ENCODE measurements at regions not wholly inside any gene's neighbourhood (a gene's known extent, or its start where the extent isn't known, plus 50 kb on each side); places are given as distances from the start of the nearest gene placed in this dataset.

GRCh38 chr6:40844246-40844645, 194.8 kb downstream of the UNC5CL start:
- no peaks in the 10 kb centered on the region for H3K4me1 ChIP-seq (replicated peaks; ENCODE audit: insufficient read depth)
- H3K36me3 ChIP-seq (ENCODE audit: low read depth) = no peaks in the 10 kb centered on the region
- POLR2A ChIA-PET (ENCODE audit: unreplicated experiment) = no interaction called here
- H3K4me3 ChIP-seq = no peak overlapping the region
- peaks cover 46% of the 10 kb centered on the region for H3K27me3 ChIP-seq (ENCODE audit: insufficient read depth, low read depth)
- no peak overlapping the region for H3K4me2 ChIP-seq
- no TSS peak for BruUV-seq (replicated peaks)
- no peak overlapping the region for H2AFZ ChIP-seq
- H3K27ac ChIP-seq = no peak overlapping the region
- no peak for DNase-seq
- H4K20me1 ChIP-seq (ENCODE audit: insufficient read depth) = no peaks in the 10 kb centered on the region
- no peak for TF ChIP-seq EZH2 (IDR thresholded peaks at IDR 0.05; ENCODE audit: low read depth)
- TF ChIP-seq, protein P1, sequence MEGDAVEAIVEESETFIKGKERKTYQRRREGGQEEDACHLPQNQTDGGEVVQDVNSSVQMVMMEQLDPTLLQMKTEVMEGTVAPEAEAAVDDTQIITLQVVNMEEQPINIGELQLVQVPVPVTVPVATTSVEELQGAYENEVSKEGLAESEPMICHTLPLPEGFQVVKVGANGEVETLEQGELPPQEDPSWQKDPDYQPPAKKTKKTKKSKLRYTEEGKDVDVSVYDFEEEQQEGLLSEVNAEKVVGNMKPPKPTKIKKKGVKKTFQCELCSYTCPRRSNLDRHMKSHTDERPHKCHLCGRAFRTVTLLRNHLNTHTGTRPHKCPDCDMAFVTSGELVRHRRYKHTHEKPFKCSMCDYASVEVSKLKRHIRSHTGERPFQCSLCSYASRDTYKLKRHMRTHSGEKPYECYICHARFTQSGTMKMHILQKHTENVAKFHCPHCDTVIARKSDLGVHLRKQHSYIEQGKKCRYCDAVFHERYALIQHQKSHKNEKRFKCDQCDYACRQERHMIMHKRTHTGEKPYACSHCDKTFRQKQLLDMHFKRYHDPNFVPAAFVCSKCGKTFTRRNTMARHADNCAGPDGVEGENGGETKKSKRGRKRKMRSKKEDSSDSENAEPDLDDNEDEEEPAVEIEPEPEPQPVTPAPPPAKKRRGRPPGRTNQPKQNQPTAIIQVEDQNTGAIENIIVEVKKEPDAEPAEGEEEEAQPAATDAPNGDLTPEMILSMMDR (conservative IDR thresholded peaks at IDR 0.05) = no peak
- no peaks in the 10 kb centered on the region for H3F3A ChIP-seq (ENCODE audit: insufficient read depth, low read depth)
- CTCF ChIA-PET = no interaction called here
- no peaks in the 10 kb centered on the region for H3K9me3 ChIP-seq (ENCODE audit: insufficient read depth, low read depth)
- no peaks in the 10 kb centered on the region for H3K9me2 ChIP-seq (ENCODE audit: insufficient read depth)
- intact Hi-C loops (cut with micrococcal nuclease; ENCODE audit: unreplicated experiment) = no loop called here
- H3K79me2 ChIP-seq (ENCODE audit: low read depth) = no peaks in the 10 kb centered on the region

GRCh38 chr6:40841721-40842120, 197.3 kb downstream of the UNC5CL start:
- no peak for DNase-seq
- no peak overlapping the region for H3K27ac ChIP-seq
- peaks cover 70% of the 10 kb centered on the region for H3K27me3 ChIP-seq (ENCODE audit: insufficient read depth, low read depth)
- no peaks in the 10 kb centered on the region for H3K4me1 ChIP-seq (replicated peaks; ENCODE audit: insufficient read depth)
- TF ChIP-seq EZH2 (IDR thresholded peaks at IDR 0.05; ENCODE audit: low read depth) = no peak
- TF ChIP-seq, protein P1 (conservative IDR thresholded peaks at IDR 0.05) = no peak
- H3F3A ChIP-seq (ENCODE audit: insufficient read depth, low read depth) = no peaks in the 10 kb centered on the region
- no peaks in the 10 kb centered on the region for H3K36me3 ChIP-seq (ENCODE audit: low read depth)
- no peak overlapping the region for H3K4me3 ChIP-seq
- no peaks in the 10 kb centered on the region for H3K9me3 ChIP-seq (ENCODE audit: insufficient read depth, low read depth)
- no peaks in the 10 kb centered on the region for H3K9me2 ChIP-seq (ENCODE audit: insufficient read depth)
- H2AFZ ChIP-seq = no peak overlapping the region
- BruUV-seq (replicated peaks) = no TSS peak
- H4K20me1 ChIP-seq (ENCODE audit: insufficient read depth) = no peaks in the 10 kb centered on the region
- POLR2A ChIA-PET (ENCODE audit: unreplicated experiment) = no interaction called here
- CTCF ChIA-PET = no interaction called here
- H3K4me2 ChIP-seq = no peak overlapping the region
- H3K79me2 ChIP-seq (ENCODE audit: low read depth) = no peaks in the 10 kb centered on the region
- intact Hi-C loops (cut with micrococcal nuclease; ENCODE audit: unreplicated experiment) = no loop called here

DNA sequence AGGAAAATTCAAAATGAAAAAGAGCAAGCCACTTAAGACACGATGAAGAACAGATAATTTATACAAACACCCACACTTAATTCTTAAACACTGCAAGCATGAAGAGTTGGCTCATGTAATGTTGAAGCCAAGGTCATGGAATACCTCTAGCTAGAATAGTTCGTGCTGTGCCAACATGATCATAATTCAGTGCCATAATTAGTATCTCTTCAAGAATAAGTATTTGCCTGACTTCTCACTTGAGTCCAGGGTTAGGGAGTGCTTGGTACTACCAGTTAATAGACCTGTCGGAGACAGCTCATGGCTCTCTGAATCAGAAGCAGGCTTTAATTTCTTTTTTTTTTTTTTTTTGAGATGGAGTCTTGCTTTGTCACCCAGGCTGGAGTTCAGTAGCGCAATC, 206.3 kb downstream of the UNC5CL start:
- no peak overlapping the region for H2AFZ ChIP-seq
- CTCF ChIA-PET = no interaction called here
- H3K27ac ChIP-seq = no peak overlapping the region
- H3K4me3 ChIP-seq = no peak overlapping the region
- intact Hi-C loops (cut with micrococcal nuclease; ENCODE audit: unreplicated experiment) = no loop called here
- no TSS peak for BruUV-seq (replicated peaks)
- no peaks in the 10 kb centered on the region for H3K9me2 ChIP-seq (ENCODE audit: insufficient read depth)
- no peak overlapping the region for H3K4me2 ChIP-seq
- TF ChIP-seq, protein P1 (conservative IDR thresholded peaks at IDR 0.05) = no peak
- no peak for TF ChIP-seq EZH2 (IDR thresholded peaks at IDR 0.05; ENCODE audit: low read depth)
- no peak for DNase-seq
- no peaks in the 10 kb centered on the region for H4K20me1 ChIP-seq (ENCODE audit: insufficient read depth)
- no peaks in the 10 kb centered on the region for H3K4me1 ChIP-seq (replicated peaks; ENCODE audit: insufficient read depth)
- POLR2A ChIA-PET (ENCODE audit: unreplicated experiment) = no interaction called here
- H3F3A ChIP-seq (ENCODE audit: insufficient read depth, low read depth) = no peaks in the 10 kb centered on the region
- H3K9me3 ChIP-seq (ENCODE audit: insufficient read depth, low read depth) = no peaks in the 10 kb centered on the region
- no peaks in the 10 kb centered on the region for H3K36me3 ChIP-seq (ENCODE audit: low read depth)
- H3K27me3 ChIP-seq (ENCODE audit: insufficient read depth, low read depth) = peaks cover 58% of the 10 kb centered on the region
- no peaks in the 10 kb centered on the region for H3K79me2 ChIP-seq (ENCODE audit: low read depth)

Measured in PC-9 (cell line).